GM18858 (cell line): ENCODE measurements at regions not wholly inside any gene's neighbourhood (a gene's known extent, or its start where the extent isn't known, plus 50 kb on each side); places are given as distances from the start of the nearest gene placed in this dataset.
A peak's percentile ranks its signal among the peaks of the same experiment; 100 is the strongest.
"Not testable (repeated sequence)": the region's sequence is repeated elsewhere in the genome, so short reads cannot be mapped to it uniquely, and the experiment has no call there.

Source experiments
- ATAC-seq: cut with Tn5 transposase; IDR thresholded peaks from one replicate; pipeline ENCODE4 v1.9.1; 2021; ENCODE audit not compliant: unreplicated experiment

- no peak for ATAC-seq
Observed at GRCh38 chr3:80994085-80994665, 767.3 kb downstream of the GBE1 start.

- peak; percentile 63 for ATAC-seq
Observed at GRCh38 chr3:80993241-80993945, 768.1 kb downstream of the GBE1 start.

- no peak for ATAC-seq
Observed at GRCh38 chr3:80983753-80984152, 777.7 kb downstream of the GBE1 start.

GRCh38 chr3:80978216-80978969 is 783.1 kb downstream of the GBE1 start:
- no peak for ATAC-seq

- ATAC-seq = no peak
Observed at GRCh38 chr3:80970292-80970691, 791.2 kb downstream of the GBE1 start.

GRCh38 chr3:80929576-80929975 is 831.9 kb downstream of the GBE1 start:
- no peak for ATAC-seq

- no peak for ATAC-seq
Observed at GRCh38 chr3:80914854-80915253, 846.6 kb downstream of the GBE1 start.

- no peak for ATAC-seq
Observed at GRCh38 chr3:80898211-80898610, 863.2 kb downstream of the GBE1 start.

- not testable (repeated sequence) for ATAC-seq
Observed at GRCh38 chr3:80897005-80897404, 864.4 kb downstream of the GBE1 start.

GRCh38 chr3:80890571-80890970 is 870.9 kb downstream of the GBE1 start:
- ATAC-seq = no peak

- ATAC-seq = no peak
Observed at GRCh38 chr3:80889535-80889934, 871.9 kb downstream of the GBE1 start.

GRCh38 chr3:80870476-80871041 is 890.9 kb downstream of the GBE1 start:
- ATAC-seq = no peak

- no peak for ATAC-seq
Observed at GRCh38 chr3:80855482-80855881, 906.0 kb downstream of the GBE1 start.

GRCh38 chr3:80836395-80836794 is 925.0 kb downstream of the GBE1 start:
- ATAC-seq = no peak

- ATAC-seq = no peak
Observed at GRCh38 chr3:80807577-80807976, 953.9 kb downstream of the GBE1 start.

- ATAC-seq = no peak
Observed at GRCh38 chr3:80806673-80807072, 954.8 kb downstream of the GBE1 start.

- no peak for ATAC-seq
Observed at GRCh38 chr3:80788914-80789313, 972.5 kb downstream of the GBE1 start.

GRCh38 chr3:80785875-80786274 is 975.6 kb downstream of the GBE1 start:
- no peak for ATAC-seq

GRCh38 chr3:80785475-80785874 is 976.0 kb downstream of the GBE1 start:
- ATAC-seq = no peak

- no peak for ATAC-seq
Observed at GRCh38 chr3:80771085-80771484, 990.4 kb downstream of the GBE1 start.

GRCh38 chr3:80770106-80771074 is 991.1 kb downstream of the GBE1 start:
- no peak for ATAC-seq
